NB4 (cell line): ENCODE measurements at regions not wholly inside any gene's neighbourhood (a gene's known extent, or its start where the extent isn't known, plus 50 kb on each side); places are given as distances from the start of the nearest gene placed in this dataset.

Source experiments
- CTCF ChIP-seq: IDR thresholded peaks from one replicate; pipeline ENCODE4 v1.5.1; 2012; ENCODE audit warnings: low read depth, low read length
- TF ChIP-seq, protein P1 (sequence below): IDR thresholded peaks from 2 replicates; pipeline ENCODE4 v1.6.1; 2011; ENCODE audit warnings: low read depth, low read length

DNA sequence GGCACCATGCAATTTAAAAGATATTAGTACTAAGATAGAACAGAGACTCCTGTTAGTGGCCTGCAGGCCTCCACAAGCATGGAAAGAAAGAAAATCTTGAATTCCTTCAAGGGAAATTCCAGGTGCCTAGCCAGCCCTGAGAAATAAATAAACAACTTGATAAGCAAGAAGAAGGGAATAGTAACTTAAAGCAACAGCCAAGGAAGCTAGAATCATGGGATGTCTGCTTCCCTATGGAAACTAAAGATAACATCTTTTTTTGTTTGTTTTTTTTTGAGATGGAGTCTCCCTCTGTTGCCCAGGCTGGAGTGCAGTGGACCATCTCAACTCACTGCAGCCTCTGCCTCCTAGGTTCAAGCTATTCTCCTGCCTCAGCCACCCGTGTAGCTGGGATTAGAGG lies 128.6 kb downstream of the SKIDA1 start:
- TF ChIP-seq CTCF, result no peak
- TF ChIP-seq, protein P1, sequence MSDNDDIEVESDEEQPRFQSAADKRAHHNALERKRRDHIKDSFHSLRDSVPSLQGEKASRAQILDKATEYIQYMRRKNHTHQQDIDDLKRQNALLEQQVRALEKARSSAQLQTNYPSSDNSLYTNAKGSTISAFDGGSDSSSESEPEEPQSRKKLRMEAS, result no peak
